Pulmonary artery endothelial cell (primary cell): ENCODE measurements at regions not wholly inside any gene's neighbourhood (a gene's known extent, or its start where the extent isn't known, plus 50 kb on each side); places are given as distances from the start of the nearest gene placed in this dataset.
"Not testable (repeated sequence)": the region's sequence is repeated elsewhere in the genome, so short reads cannot be mapped to it uniquely, and the experiment has no call there.

Experiments used
- DNase-seq: peaks from one replicate; pipeline ENCODE4 v3.0.0-alpha.2; 2011; ENCODE audit warnings: low read depth, low spot score

DNA sequence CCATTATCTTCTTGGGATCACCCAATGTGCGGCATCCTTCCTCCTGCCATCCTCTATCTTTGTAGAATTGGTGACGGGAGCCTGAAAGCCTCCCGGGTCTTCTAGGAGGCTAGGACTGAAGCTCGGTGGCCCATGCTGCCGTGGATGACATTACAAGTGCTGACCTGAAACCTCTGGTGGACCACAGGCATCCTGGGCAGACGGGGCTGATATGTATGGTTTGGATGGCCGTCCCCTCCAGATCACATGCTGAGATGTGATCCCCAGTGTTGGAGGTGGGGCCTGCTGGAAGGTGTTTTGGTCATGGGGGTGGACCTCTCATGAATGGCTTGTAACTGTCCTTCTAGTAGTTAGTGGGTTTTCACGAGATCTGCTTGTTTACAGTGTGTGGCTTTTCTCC lies 1525.8 kb downstream of the BRD1 start:
- DNase-seq = no peak

DNA sequence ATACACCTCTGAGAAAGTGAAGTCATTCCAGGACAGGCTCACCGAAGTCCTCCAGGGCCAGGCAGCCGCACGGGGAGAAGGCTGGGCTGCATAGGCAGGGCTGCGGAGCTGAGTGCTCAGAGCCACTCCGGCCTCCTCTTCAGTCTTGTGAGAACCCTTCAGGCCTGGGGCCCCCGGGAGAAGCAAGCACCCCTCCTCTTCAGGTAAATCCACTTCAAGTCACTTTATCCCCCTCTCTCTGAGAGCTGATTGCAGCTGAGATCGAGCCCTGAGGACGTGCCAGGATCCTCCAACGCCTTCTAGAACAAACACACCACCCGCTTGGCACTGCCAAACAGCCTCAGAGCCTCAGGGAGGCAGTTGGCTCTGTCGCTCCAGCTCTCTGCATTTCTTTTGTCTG lies 1526.3 kb downstream of the BRD1 start:
- no peak for DNase-seq

DNA sequence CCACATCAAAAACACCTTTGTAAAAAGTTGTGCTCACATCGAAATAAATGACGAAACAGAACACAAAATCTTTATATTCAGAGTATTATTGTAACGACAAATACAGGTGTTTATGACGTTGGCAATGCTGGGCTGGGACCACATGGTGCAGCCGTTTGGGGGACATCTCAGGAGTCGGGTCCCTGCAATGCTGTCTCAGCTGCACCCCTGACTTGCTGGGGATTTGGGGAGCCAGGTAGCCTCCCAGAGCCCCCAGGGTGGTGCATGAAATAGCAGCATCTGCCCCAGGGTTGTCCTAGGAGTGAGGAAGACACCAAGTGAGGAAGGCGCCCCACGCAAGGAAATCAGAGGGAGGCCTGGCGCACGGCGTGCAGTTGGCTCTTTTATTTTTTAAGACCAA lies 1526.8 kb downstream of the BRD1 start:
- no peak for DNase-seq

DNA sequence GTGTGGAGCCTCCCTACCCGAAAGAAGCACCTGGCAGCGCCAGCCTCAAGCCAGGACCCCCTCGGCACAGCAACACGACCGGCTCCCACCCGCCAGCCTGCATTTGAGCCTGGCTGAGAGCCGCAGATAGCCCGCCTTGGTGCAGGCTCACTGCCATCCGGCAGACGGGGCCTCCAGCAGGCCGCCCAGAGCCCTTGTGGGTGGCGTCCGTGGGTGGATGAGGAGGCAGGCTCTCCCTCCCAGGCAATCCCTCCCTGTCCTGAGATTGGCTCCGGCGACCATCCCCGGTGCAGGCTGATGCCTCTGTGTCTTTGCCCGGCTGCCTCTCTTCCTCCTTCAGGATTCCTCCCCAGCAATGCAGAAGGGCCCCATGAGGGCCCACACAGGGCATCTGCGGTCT lies 1527.9 kb downstream of the BRD1 start:
- DNase-seq = no peak

DNA sequence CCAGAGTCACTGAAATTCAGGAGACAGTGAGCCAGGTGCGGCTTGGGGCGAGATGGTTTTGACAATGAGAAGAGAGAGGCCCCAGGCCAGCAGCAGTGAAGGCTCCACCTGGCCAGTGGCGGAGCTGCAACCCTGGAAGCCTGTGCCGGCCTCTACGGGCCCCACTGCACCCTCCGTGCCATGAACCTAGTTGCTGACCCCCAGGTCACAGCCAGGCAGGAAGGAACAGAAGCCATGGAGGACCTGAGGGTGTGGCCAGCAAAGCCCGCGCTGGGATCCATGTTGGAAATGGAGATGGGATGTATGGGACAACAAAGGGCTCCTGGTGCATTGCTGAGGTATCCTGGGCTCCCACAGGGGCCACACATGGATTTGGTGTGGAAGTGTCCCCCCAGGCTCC lies 1528.5 kb downstream of the BRD1 start:
- no peak for DNase-seq

DNA sequence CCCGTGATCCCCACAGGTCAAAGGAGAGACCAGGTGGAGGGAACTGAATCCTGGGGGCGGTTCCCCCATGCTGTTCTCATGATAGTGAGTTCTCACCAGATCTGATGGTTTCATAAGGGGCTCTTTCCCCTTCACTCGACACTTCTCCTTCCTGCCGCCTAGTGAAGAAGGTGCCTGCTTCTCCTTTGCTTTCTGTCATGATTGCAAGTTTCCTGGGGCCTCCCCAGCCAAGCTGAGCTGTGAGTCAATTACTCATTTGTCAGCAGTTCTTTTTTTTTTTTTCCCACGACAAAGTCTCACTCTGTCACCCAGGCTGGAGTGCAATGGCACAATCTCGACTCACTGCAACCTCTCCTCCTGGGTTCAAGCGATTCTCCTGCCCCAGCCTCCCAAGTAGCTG lies 1530.4 kb downstream of the BRD1 start:
- DNase-seq = no peak

DNA sequence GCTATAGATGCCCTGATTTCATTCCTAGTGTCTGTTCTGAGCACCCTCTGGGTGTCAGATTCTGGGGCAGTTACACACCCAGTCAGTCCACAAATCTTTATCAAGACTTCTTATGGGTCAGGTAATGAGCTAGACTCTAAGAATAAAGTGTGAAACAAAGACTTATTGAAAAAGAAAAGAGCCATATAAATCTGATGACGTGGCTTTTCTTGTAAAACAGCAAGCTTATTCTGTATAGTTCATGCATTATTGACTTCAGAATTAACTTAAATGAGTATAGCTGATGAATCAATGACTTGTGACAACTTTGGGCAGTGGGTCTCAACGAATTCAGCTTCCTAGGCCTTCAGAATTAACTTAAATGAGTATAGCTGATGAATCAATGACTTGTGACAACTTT lies 1527.5 kb downstream of the TBC1D22A start:
- DNase-seq = not testable (repeated sequence)

DNA sequence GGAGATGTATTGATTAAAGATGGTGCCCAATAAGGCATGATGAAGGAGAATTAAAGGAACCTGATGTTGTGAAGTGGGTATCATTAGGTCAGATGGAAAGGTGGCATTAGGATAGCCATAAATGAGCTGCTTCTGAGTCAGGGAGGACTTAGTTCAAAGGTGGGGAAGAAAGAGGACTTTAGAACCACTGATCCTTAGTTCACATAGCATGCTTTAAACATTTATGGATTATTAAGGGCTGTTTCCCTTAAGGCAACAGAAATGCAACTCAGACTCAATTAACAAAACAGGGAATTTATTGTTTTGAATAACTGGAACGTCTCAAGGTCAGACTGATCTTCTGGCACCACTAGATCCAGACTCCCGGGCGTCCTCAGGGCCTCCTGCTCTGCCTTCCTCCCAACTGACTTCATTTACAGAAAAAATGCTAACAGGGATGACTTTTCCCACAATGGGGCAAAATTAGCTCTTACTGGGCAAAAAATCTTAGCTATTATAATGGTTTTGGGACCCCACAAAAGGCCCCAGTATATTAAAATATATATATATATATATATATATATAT lies 1526.0 kb downstream of the TBC1D22A start:
- no peak for DNase-seq

DNA sequence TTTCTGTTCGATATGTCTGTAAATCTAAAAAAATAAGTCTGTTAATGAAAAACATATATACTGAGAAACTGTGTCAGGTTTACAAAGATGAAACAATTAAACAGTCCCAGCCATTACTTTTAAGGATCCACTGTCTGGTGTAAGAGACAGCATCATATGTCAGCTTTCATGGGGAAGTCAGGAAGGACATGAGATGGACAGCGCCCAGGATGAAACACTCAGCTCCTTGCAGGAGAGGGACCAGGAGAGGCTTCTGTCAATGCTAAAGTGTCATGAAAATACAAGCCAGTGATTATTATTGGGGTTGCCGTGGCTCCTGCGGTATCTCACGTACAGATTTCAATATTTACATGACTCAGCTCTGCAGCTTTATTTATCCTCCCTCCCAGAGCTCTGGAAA lies 1524.6 kb downstream of the TBC1D22A start:
- no peak for DNase-seq

DNA sequence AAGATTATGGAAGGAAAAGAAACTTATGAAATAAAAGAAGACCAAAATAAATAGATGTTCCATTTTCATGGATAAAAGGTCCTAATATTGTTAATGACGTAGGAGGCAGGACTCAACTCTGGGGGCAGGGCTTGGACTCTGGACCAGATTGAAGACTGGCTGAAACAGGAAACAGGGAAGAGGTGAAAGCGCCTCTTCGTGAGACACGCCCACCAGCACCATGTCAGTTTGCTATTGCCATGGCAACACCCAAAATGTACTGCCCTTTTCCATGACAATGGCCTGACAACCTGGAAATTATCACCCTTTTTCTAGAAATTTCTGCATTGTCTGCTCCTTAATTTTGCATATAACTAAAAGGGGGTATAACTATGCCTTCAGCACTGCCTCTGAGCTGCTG lies 1522.2 kb downstream of the TBC1D22A start:
- DNase-seq = no peak

DNA sequence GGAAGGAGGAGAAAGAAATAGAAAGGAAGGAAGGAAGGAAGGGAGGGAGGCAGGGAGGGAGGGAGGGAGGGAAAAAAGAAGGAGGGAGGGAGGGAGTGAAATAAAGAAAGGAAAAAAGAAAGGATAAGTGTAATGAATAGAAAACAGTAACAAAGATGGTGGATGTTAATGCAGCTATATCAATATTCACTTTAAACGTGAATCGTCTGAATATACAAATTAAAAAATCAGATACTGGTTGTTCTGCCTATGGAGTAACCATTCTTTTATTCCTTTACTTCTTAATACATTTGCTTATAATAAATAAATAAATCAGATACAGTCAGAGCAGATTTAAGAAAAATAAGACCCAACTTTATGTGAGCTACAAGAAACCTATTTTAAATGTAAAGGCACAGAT lies 1520.4 kb downstream of the TBC1D22A start:
- no peak for DNase-seq

DNA sequence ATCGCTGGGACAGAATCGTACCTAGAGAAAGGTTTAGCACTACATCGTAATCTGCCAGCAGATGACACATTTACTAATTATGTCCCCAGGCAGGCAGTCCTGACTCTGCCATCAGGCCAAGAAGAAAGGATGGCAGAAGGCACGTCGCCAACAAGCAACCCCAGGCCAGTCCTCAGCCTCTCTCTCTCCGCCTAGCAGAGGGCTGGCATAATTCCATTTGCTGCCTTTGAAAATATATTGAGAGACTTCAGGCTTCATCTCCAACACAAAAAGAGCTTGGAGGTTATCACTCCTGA lies 1517.0 kb downstream of the TBC1D22A start:
- DNase-seq = no peak

DNA sequence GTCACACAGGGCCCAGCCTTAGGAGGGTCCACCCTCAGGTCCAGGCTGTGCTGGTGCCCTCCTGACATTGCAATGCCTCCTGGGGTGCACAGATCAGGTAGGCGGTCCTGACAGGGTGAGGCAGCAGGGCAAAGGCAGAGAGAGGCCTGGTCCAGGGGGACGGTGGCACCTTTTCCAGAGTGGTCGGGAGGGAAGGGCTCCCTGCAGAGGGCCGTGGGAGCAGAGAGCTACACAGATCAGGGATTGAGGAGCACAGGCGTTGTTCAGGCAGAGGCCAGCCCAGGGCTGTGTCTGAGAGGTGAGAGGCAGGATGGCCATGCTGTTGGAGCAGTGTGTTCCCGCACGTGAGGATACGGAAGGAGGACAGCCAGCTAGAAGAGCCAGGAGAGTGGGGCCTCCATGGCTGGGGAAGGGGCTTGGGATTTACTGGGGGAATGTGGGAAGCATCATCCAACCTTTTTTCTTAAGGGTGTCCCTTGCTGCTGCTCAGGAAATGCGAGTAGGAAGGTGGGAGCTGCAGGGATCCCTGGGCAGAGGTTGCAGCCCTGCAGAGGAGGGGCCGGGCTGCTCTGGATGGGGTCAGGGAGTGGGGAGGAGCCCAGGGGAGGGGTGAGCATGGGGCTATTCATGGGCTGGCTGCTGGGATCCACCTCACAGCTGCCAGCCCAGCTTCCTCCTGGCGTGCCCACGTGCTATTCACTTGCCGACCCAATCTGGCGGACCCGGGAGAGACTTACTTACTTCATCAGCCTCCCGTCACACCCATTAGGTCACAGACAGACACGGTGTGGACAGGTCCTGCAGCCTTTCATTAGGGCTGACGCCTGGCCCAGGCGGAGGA lies 1516.4 kb downstream of the TBC1D22A start:
- no peak for DNase-seq

DNA sequence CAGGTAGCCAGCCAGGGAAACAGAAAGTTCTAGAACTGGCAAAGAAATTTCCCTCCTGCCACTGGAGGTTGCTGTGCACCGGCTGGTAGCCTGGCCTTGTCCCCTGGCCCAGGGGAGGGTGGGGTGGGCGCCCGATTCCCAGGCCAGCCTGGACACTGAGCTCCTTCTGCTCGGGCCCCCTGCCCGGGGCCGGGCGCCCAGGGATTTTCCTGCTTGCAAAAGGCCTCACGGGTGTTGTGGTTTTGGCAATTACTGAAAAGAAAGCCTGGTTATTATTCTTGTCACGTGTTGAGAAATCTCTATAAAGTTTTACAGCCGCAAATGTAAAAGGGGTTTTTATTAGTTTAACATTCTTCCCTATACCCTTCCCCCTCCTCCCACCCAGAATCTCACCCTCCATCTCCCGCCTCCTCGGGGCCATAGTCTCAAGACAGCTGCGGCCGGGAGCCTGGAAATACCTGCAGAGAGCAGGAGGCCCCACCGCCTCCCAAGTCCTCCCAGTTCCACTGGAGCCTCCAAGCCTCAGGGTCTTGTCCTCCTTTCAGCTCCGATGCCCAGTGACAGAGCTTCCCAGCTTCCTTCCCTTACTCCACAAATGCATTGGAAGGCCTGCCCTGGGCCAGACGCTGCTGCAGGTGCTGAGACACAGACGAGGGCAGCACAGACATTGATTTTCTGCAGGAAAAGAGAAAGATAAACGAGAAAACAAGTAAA lies 1515.6 kb downstream of the TBC1D22A start:
- DNase-seq = no peak

DNA sequence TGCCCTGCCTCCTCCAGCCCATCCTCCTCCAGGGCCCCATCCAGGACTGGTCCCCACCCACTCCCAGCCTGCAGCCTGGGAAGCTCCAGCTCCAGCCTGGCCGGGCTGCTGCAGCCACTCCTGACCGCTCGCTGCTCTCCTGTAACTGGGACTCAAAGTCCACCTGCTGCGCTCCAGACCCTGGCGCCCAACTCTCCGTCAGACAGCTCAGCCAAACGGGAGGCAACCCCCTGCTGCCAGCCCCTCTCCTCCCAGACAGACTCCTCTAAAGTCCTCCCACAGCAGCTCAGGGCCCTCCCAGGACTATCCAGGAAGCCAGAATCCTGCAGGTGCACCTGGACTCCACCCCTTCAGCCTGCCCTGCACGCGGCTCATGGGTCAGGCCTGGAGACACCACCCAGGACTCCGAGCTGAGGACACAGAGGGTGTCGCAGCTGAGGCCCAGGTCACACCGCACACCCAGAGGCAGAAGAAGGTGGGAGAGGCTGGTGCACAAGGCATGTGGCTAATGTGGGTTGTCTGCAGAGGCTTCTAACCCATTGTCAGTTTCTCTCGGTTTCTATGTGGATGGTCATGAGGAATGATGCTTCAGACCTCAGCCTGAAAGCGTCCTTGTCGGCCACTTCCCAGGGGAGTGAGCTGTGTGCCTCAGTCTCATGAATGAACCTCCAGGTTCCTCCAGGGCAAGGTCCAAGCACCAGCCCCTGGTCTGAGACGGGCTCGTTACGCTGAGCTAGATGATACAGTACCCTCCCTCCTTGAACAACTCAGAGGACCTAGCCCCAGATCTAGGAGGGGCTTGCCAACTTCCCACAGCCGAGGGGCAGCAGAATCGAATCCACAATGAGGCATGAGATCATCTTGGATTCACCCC lies 1514.8 kb downstream of the TBC1D22A start:
- no peak for DNase-seq

DNA sequence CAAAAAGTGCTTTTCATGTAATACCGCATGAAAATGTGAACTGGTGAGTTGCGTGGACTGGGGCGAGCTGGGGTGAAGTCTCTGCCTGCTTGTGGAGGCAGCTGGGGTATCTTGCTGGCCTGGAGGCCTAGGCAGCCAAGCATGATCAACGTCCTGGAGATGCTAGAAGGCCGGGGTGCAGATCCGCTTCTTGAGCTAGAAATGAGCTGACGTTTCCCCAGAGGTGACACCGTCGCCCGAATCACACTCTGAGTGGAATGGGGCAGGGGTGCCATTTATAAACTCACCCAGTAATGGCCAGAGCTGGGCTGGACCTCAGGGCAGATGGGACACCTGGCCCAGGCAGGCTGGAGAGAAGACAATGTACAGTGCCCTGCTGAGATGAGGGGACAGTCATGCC lies 1513.0 kb downstream of the TBC1D22A start:
- DNase-seq = no peak

DNA sequence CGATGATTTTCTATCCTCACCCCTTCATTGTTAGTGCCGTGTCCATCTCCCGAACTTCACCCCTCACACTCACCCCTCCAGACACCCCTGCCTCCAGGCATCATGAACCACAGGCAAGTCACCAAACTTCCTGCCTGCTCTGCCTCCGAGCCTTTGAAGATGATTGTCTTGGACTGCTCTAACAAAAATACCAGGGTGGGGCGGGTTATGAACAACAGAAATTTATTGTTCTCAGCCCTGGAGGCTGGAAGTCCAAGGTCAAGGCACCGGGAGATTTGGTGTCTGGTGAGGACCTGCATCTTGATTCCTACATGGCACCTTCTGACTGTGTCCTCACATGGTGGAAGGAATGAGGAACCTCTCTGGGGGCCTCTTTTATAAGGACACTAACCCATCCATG lies 1508.3 kb downstream of the TBC1D22A start:
- DNase-seq = no peak

DNA sequence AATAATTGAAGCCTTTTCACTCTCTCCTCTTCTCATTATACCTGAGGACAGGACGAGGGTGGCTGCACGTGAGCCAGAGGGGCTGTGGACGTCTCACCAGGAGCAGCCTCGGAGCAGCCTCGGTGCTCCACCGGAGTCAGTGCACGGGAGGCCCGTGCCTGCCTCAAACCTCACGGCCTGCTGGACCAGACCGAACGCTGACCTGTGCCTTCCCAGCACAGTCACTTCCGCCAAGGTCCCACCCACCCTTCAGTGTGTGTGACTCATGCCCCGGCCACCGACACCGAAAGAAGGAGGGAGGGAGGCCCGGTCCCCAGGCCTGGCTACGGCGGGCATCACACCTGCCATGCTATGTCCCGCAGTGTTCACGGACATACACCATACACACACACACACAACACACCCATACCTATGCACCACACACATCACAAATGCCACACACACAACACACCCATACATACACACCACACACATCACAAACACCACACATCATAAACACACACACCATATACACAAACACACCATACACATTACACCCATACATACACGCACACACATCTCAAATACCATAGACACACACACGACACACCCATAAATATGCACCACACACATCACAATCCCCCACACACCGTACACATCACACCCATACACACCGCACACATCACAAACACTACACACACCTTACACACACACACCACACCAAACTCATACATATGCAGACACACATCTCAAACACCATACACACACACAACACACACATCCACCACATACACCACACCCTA lies 1506.5 kb downstream of the TBC1D22A start:
- no peak for DNase-seq

DNA sequence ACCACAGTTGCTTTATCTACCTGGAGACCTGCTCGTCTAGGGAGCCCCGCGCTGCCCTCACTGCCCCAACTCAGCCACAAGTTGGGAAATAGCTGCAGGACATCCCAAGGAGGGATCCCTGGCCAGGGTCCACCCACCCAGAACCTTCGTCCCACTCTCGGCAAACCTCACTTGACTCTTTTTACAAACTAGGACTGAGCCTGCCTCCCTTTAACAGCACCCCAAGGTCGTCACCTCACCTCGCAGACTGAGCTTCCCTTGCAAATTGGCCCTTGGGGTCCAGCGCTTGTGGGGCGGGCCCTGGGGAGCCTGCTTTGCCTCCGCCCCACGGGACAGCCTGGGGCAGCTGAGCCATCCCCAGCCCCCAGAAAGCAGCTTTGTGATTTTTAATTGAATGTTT lies 1505.8 kb downstream of the TBC1D22A start:
- no peak for DNase-seq

DNA sequence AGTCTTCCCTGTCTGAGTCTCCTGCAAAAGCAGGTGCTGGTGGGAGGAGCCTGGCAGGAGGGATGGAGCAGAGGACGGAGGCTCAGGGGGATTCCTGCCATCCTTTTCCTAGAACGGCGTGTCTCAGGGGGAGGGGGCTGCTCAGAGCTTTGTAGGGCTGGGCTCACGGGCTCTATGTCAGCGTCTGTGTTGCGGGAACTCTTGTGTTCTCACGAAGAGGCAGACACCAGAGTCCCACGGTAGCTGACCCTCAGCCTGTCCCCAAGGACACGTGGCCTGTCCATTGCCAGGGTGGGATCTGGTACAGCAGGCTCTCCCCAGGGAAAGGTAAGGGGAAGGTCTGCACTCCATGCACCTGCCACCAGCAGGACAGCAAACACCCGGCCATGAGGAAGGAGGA lies 1505.2 kb downstream of the TBC1D22A start:
- no peak for DNase-seq

DNA sequence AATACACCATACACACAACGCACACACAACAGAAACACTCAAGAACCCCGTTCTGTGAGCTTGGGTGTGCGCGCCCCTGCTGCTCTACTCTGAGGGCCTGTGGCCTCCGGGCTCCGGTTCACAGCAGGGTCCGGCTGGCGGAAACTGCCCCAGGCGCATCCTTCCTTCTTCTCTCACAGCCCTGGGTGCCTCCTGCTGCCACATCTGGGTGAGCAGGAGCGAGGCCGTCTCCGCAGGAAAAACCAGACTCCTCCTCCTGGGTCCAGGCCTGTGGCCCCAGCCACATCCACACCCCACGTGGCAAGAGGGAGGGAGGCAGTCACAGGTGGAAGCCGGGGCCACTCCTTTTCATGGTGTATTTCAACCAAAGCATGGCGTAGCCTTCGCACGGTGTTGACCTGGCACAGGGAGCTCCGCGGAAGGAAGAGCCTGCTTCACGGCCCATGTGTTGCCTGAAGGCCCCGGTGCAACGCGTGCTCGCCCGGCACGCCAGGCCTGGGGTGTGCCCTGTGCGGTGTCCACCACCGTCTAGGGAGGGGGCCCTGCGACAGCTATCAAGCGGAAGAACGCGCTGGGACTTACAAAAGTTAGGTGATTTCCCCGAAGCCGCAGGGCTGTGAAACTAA lies 1502.7 kb downstream of the TBC1D22A start:
- no peak for DNase-seq
